ENCODE measurements at regions not wholly inside any gene's neighbourhood (a gene's known extent, or its start where the extent isn't known, plus 50 kb on each side); places are given as distances from the start of the nearest gene placed in this dataset.

DNA sequence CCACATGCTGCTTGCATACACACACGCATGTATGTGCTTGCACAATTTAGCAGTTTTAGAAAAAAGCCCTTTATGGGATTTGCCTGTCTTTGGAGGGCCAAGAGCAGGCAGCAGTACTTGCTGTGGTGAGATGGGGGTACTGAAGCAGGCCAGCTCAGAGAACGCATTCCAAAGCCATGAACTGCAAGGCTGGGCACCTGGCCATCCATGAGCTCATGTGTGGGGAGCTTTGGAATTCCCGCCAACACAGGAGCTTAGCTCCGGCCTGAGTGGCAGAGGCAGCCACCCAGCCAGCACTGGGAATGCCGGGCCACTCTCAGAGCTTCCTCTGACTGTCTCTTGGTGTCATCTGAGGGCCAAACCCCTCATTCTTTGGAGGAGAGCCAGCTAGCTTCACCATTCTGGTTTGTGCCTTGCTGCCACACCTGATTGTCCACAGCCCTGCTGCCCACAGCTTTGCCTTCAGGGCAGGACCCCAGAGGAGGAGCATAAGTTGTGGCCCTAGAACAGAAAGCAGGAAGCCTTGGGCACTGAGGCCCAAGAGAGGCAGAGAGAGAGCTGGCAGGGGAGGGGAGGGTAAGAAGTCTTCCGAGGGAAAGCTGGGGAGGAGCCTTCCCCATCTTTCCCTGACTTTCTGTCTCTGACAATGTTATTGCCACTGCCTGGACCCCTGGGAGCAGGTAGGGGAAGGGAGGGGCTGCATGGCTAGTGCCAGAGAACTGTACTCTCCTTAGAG is 92.1 kb upstream of the POU3F1 start:
- peak; percentile 98 for DNase-seq (ENCODE audit: low spot score)

DNA sequence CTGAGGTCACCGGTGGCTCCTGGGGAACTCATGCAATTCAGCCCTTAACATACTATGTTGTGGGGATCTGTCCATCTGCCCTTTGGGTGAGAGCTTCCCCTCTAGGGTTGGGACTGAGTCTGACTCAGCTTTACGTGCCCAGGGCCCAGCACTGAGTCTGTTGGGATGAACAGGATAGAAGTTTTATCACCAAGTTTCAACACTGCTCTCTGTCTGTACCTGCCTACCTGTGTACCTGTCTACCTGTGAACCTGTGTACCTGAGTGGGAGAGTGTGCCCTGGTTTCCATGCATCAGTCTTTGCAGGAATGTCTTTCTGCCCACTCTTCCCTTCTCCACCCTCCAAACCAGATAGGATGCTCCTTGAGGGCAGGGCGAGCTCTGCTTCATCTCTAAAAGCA is 90.6 kb upstream of the POU3F1 start:
- DNase-seq (ENCODE audit: low spot score): no peak

- DNase-seq (ENCODE audit: low spot score): peak; percentile 34
Measured at GRCh38 chr1:38135625-38136414, 89.2 kb upstream of the POU3F1 start.

- peak; percentile 39 for DNase-seq (ENCODE audit: low spot score)
Measured at GRCh38 chr1:38134294-38134755, 87.7 kb upstream of the POU3F1 start.

GRCh38 chr1:38133756-38134155 is 87.2 kb upstream of the POU3F1 start:
- peak; percentile 32 for DNase-seq (ENCODE audit: low spot score)

DNA sequence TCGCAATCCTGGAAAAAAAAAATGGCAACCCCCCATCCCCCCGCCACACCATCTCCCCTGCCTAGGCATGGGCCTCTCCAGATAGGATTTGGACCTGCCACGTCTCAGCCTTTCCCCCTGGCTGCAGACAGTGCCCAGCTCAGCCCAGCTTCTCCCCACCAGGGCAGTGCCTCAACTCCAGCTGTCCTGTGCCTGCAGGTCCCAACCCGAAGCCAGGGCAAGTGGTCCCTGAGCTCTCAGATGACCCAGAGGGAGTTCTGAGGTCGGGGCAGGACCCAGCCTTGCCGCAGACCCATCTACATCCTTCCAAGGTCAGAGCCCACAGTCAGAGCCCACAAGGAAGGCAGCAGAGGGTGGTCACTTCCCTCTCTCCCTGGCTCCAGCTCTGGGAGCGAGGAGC is 86.7 kb upstream of the POU3F1 start:
- no peak for DNase-seq (ENCODE audit: low spot score)

- DNase-seq (ENCODE audit: low spot score): no peak
Measured at GRCh38 chr1:38132681-38133080, 86.1 kb upstream of the POU3F1 start.

GRCh38 chr1:38131024-38131585 is 84.5 kb upstream of the POU3F1 start:
- no peak for DNase-seq (ENCODE audit: low spot score)

DNA sequence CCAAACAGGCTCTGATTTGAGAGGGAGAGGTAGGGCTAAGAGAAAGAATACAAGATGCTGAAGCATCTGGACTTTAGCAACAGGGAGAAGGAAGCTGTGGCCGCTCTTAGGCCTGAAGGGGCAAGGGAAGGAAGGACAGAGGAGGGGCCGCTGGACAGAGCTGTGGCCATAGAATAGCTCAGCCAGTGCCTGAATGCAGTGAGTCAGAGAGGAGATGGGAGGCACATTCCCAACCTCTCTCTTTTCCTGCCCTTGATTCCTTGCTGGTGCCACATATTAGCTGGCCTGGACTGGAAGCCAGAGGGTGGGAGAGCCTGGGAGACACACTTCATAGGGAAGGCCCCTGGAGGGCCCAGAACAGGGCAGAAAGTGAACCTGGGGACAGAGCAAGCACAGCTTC is 83.4 kb upstream of the POU3F1 start:
- no peak for DNase-seq (ENCODE audit: low spot score)

DNA sequence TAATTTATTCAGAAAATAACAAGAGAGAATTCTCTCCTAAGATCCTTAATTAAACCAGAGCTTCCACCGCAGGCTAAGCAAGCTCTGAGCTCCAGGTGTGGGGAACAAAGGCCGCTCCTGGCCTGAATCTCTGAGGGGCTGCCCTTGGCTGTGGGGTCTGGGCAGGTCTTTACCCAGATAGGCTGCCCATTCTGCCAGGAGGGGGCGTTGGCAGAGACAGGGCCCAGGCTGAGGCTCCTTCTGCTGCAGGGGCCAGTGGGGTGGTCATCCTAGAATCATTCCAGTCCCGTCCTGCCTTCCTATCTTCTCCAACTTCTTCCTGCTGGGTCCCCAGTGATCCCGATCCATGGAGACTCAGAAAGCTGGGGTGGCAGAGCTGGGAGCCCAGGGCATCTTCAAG is 82.9 kb upstream of the POU3F1 start:
- DNase-seq (ENCODE audit: low spot score): no peak

DNA sequence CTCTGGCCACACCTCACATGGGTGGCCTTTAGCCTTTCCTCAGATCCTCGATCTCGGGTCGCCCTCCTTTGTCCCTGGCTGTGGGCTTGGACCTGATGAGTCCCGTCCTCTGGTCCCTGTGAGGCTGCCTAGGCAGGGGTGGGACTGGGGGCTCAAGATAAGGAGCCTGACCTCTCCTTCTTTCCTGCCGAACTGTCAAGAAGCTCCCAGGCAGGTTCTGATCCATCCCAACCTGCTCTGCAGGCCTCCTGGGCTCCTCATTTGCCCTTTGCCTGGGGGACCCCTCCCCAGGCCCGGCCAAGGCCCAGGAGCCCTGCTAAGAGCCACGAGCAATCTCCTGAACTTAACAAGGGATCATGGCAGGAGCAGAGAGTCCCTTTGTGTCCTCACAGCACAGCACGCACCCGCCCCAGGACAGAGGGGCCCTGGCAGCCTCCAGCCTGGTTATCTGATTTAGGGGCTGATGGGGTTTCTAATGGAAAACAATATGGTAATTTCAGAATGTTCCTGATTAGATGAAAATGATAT is 82.4 kb upstream of the POU3F1 start:
- no peak for DNase-seq (ENCODE audit: low spot score)

DNA sequence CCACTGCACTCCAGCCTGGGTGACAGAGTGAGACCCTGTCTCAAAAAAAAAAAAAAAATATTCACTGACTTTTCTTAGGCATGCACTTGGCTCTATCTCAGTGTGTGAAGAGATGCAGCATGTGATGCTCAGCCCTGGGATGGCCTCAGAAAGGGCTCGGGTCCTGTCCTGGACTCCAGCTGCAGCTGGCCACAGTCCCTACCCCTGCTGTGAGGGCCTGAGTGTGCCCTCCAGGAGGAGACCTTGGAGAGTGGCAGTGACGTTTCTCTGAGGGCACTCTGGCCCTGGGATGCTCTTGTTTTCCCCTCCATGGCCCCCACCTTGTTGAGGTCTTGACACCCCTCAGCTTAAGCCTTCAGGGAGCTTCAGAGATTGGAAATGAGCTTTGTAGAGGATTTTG is 81.9 kb upstream of the POU3F1 start:
- no peak for DNase-seq (ENCODE audit: low spot score)

- DNase-seq (ENCODE audit: low spot score): peak; percentile 79
Measured at GRCh38 chr1:38127428-38127827, 80.8 kb upstream of the POU3F1 start.

DNA sequence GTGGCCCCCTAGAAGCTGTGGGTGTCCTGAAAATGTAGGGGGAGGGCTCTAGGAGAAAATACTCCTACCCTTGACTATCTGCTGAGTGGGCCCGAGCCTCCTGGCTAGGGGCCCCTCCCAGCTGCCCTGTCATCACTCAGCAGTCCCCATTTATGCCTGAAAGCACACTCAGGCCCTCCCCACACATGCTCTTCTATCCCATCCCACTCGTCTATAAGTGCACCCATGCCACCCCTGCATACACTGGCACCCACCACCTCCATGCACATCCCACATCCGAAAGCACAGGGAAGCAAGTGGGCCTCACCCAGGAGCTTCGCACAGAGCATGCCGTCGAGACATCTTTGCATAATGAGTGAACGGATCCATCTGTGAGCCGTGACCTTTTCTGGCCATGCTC is 80.4 kb upstream of the POU3F1 start:
- DNase-seq (ENCODE audit: low spot score): no peak

DNA sequence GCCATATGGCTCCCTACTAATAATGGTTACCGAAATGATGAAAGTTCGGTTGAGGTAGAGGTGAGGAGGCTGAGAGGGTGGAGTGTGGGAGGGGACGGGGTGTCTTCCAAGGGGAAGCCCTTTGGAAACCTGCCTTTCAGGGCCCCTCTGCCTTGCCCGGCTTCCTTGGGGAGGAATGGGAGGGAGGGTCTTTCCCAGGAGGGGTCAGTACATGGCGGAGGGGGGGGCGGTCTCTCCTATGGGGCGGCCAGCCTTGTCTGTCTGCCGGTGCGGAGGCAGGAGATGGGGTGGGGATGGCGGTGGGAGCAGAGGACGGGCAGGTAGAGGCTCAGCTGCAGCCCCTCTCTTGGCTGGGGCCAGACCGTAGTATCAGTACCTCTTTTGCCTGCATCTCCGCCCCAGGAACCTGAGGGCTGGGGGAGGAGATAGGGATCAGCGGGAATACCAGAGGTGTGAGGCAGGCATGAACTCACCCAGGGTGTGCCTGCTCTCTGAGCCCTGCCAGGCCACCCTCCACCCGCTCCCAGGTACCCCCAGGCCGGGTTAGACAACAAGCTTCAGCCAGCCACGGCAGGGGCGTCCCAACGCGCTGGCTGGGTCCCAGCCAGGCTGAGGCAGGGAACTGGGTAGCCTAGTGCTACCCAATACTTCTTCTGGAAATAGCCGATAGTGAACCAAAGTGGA is 79.4 kb upstream of the POU3F1 start:
- DNase-seq (ENCODE audit: low spot score): no peak

GRCh38 chr1:38125016-38125415 is 78.4 kb upstream of the POU3F1 start:
- no peak for DNase-seq (ENCODE audit: low spot score)

GRCh38 chr1:38123356-38124135 is 77.0 kb upstream of the POU3F1 start:
- DNase-seq (ENCODE audit: low spot score): peak; percentile 59

DNA sequence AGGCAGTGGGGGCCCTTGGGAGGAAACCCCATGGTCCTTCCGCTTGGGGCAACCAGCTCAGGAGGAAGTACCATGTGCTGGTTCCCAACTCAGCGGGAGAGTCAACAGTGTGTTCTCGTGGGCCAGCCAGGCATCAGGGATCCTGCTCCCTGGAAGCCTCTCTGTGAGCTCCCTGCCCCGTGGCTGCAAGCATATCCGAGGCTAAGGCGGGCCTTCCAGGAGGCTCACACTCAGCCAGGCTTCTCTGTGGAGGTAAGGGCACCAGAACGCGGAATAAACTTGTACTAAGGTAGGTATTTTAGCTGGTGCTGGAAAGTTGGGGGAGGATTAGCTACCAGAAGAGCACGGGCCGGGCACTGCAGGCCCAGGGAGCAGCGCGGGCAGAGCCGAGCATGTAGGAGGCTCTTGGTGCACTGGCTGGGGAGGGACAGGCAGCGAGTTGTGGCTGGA is 74.7 kb upstream of the POU3F1 start:
- no peak for DNase-seq (ENCODE audit: low spot score)

DNA sequence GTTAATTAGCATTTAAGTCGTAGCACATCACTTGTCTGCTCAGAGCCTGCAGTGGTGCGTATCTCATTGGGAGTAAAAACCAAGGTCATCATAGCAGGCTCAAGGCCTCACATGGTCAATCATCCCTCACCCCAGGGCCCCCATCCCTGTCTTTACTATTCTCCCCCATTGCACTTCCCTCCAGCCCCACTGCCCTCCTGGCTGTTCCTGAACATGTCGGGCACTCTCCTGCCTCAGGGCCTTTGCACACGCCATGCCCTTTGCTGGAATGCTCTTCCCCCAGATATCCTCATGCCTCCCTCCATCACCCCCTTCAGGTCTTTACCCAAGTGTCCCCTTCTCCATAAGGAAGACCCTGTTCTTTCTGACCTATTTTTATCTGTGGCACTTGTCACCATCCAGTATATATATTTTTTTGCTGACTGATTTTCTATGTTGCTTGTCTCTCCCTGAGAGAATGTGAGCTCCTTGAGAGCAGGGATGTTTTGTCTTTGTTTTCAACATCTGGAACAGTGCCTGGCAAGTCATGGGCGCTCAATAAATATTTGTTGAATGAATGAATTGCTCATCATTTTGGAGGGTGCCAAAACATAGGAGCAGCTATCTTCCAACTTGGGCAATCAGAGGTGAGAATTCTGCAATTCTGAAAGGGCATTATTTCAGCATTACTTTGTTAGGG is 74.1 kb upstream of the POU3F1 start:
- no peak for DNase-seq (ENCODE audit: low spot score)

DNA sequence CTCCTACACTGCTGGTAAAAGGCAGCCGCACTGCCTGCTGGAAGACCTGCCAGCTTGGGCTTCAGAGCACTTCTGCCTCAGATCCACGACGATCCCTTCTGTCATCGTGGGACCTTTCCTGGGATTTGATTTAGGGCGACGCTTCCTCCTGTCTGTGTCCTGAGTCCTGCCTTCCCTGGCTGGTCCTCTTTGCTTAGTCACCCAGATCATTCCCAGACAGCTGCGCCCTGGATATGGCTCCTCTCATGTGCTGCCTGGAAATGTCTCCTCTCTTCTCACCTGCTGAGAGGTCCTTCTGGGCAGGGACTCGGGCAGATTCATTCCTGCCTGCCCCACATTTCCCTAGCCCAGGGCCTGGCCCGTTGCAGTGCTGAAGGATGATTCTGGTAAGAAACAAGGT is 72.4 kb upstream of the POU3F1 start:
- no peak for DNase-seq (ENCODE audit: low spot score)

All from umbilical cord (tissue), 1 donor.